ENCODE measurements at regions not wholly inside any gene's neighbourhood (a gene's known extent, or its start where the extent isn't known, plus 50 kb on each side); places are given as distances from the start of the nearest gene placed in this dataset.
A peak's percentile ranks its signal among the peaks of the same experiment; 100 is the strongest.

DNA sequence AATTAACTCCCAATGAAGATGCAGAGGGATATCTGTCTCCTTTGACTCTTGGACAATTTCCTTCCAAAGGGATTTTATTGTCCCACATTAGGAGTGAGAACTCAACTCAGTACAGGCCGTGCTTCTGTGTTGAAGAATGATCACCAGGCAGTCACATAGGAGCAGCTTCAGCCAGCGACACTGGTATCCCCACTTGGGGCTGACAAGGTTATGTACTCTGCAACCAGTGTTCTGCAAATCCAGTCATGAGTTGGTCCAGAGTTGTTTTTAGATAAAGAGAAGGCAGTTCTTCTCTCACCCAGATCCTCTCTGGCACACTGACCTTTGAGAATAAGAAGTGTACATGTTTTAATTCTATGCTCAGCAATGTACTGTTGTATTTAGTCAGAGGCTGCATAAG is 415.8 kb downstream of the SETD4 start:
- DNase-seq (ENCODE audit: low read depth) = no peak

DNA sequence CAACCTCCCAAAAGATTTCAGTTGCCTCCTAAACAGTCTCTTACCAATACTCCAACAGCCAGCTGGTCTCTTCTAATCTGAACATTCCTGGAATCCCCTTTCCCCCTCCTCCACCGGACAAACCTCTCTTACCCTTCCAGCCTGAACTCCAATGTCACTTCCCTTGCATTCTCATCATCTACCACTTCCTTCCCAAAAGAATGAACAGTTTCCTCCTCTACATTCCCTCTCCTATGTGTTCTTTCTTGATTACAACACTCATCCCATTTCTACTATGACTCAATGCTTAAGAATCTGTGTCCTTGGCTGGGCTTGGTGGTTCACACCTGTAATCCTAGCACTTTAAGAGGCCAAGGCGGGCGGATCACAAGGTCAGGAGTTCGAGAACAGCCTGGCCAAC is 417.1 kb downstream of the SETD4 start:
- DNase-seq (ENCODE audit: low read depth) = peak; percentile 21

DNA sequence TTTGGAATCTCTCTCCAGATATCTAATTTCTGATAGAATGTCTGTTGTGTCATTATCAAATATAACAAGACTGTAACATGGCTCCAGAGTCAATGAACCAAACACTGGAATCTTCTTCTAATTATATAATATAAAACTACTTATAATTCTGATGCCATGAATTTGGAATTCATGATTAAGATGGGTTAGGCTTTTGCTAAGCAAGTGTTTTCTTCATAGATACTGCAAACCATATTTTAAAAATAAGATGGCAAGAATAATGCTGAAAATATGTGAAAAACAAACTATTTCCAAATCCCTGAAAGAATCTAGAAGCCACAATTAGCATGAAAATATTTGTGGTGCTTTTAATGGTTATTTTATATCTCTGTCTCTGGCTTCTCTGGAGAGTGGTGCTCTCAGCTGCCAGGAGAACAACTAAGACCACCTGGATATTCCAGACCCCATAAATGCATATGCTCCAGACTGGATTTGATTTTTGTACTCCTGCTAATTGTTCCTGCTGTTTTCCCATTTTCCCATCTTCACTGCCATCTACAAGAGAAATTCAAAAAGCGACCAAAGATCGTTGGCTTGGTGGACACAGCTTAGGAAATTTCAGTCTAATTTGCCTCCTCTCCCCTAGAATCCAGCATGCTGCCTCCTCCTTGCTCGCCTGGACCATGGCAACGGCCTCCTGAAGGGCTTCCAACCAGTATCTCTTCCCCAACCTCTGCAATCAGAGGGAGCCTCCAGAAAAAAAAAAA is 418.9 kb downstream of the SETD4 start:
- peak; percentile 75 for DNase-seq (ENCODE audit: low read depth)

DNA sequence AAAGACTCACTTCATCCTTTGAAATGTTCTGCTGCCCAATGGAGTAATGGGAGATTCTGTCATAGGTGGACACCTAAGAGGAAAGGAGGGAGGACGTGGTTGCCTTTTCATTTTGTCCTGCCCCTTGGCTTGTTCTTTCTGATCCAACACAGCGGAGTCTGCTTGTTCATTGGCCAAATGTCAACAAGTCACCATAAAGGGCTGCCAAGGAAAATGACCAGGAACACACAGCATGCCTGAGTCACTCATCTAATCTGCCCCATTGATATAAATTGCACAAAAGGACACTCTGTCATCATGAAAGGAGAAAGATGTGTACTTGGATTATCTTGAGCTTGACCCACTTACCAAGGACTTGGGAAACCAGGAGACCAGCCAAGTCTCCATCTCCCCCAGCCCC is 422.9 kb downstream of the SETD4 start:
- DNase-seq (ENCODE audit: low read depth) = peak; percentile 65

DNA sequence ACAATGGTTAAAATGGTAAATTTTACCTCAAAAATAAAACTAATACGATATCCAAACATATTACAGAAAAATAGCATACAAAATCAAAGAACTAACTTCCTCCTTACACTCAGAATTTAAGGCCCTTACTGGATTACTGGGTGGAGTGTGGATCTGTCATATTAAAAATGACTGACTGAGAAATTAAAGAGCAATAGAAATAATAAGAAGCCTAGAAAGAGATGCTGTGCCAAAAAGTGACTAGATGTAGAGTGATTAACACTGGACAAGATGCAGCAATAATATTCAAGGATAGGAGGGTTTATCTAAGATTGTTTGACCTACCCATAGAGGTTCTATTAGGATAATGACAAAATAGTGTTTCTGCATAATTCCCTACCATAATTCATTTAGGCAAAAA is 424.3 kb downstream of the SETD4 start:
- DNase-seq (ENCODE audit: low read depth) = no peak

DNA sequence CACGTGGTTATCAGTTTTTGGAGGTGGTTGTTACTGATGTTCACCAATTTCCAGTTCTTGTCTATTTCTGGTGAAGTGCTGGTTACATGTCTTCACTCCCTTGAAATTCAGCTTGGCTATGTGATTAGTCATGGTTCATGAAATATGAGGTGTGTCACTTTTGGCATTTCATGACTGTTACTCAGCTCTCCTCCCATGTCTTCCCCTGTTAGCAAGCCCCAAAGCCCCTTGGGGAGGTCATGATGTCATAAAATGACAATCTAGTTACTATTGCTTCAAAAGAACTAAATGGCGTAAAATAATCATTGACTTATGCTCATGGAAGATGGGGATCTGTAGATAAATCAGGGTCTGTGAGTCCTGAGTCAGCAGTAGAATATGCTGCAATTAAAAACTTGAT is 425.1 kb downstream of the SETD4 start:
- peak; percentile 65 for DNase-seq (ENCODE audit: low read depth)

DNA sequence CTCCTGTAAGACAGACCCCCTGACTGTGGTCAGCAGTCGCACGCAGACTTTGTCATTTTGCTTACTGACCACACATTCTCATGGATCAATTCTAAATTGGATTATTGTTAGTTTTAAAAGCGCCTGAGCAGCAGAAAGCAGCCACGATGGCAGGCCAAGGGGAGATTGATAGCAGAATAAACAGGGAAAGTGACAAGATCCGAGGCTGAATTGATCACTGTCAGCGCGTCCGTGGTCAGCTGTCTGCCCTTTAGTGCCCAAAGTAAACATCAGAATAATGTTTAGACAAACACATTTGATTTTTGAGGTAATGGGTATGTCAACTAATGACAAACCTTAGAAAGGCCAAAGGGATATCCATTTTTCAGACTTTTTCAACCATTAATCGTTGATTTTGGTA is 426.8 kb downstream of the SETD4 start:
- no peak for DNase-seq (ENCODE audit: low read depth)

DNA sequence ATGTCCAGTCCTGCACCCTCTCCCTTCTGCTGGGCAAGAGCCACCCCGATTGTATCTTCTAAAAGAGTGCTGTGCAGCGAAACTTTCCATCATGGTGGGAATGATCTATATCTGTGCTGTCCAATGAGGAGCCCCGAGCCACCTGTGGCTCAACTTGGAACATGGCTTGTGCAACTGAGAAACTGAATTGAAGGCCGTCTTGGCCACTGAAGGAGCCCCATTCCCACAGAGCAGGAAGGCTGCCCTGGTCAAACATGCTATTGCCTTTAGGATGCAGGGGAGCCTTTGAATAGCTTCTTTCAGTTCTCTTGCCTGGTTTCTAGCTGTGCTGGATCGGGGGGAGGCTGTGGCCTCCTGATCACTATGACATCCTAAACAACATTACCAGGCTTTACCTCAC is 427.6 kb downstream of the SETD4 start:
- DNase-seq (ENCODE audit: low read depth) = no peak

DNA sequence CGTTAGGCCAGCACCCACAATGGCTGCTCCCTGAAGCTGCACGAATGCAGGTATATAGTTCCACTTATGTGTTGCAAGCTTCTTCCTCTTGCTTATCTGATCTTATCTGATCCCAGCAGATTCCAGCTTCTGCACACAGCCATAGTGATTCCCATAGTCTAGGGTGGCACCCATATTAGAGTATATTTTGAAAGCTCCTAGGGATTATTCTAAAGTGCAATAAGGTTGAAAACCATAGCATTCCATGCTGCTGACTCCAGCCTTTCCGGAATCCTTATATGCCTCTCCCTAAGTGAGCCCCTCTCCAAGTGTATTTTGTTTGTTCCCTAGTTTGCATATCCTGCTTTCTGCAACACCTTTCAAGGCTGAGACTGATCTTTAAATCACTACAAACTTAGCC is 432.0 kb downstream of the SETD4 start:
- no peak for DNase-seq (ENCODE audit: low read depth)

DNA sequence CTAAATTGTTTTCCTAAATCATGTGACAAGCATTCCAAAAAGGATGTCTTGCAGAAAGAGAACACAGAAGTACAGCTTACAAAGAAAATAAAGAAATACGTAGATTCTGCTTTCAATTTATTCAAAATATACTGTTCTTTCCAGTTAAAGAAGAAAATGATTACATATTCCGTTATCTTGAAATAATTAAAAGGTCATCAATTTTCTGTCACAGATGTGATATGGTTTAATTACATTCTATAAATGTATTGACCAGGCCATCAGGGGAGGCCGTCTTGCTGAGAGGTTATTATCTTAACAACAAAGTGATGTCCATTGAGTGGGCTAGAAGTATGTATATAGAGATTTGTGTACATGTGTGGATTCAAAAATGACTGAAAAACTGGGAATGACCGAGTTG is 432.9 kb downstream of the SETD4 start:
- DNase-seq (ENCODE audit: low read depth) = no peak

DNA sequence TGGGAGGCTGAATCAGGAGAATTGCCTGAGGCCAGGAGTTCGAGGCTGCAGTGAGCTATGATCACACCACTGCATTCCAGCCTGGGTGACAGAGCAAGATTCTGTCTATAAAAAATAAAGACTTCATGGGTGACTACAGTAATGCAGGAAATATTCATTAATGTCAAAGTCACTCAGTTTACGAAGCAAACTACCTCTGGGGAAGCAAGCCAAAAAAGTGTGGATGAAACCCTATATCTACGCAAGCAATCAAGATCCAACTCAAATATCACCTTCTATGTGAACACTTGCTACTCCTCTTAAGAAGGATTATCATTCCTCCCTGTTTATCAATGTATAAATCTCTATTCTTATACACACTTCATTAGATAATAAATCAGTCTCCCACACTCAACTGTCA is 434.8 kb downstream of the SETD4 start:
- DNase-seq (ENCODE audit: low read depth) = no peak

DNA sequence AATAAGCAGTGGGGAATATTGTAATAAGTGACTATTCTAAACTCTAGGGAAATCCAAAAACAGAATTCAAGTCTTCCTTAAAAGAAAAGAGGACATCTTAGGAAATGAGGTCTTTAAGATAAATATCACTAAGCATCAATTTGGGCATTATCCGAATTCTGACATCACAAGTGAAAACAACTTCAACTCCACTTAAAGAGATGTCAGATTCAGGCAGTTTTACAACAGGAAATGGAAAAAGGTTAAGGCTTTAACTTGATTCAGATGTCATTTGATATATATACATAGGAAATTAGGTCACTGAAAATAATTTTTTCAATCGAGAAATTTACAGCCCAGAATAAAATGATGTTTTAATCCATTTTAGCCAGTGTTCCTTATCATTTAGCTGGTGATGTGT is 435.4 kb downstream of the SETD4 start:
- DNase-seq (ENCODE audit: low read depth) = no peak

DNA sequence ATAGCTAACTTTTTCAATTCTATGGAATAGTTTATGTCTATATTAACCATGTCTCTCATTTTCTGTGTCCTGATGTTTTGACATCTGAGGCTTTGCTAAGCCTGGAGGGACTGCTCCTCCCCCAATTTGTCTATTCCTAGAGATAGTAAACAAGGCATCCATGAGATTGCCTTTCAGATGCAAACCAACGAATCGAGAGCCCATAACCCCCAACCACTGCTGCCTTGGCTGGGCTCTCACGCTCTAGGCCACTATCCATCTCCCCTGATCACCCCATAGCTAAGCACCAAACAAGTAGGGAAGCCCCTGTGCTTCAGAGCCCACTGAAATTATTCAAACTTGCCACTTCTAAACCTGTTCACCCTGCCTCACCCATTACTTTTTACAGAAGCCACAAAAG is 437.7 kb downstream of the SETD4 start:
- no peak for DNase-seq (ENCODE audit: low read depth)

DNA sequence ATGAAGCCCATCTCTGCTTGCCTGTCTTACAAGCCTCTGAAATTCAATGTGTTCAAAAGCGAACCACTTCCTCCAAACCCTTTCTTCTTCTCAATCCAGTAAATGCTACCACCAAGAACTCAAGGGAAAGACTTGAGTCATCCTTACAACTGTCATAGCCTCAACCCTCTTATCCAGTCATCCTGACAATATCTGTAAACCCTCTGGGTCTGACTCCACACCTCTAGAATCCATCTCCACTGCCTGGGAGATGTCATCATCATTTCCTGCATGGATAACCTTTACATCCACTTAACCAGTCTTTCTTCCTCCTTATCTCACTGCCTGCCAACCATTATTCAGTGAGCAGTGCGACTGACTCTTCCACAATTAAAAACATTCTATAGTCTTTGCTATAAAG is 441.1 kb downstream of the SETD4 start:
- DNase-seq (ENCODE audit: low read depth) = no peak

DNA sequence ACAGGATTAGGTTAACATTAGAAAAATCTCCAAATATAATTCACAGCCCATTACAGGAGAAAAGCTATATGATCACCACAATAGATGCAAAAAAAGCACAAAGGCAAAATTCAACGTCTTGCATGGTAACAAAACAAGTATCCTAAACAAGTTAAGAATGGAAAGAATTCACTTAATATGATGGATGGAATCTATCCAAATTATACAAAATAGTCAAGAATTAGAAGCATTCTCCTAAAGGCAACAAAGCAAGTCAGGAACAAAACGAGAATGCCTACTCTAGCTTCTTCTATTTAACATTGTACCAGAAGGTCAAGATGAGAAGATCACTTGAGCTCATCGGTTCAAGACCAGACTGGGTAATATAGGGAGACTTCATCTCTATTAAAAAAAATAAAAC is 442.8 kb downstream of the SETD4 start:
- DNase-seq (ENCODE audit: low read depth) = peak; percentile 12

DNA sequence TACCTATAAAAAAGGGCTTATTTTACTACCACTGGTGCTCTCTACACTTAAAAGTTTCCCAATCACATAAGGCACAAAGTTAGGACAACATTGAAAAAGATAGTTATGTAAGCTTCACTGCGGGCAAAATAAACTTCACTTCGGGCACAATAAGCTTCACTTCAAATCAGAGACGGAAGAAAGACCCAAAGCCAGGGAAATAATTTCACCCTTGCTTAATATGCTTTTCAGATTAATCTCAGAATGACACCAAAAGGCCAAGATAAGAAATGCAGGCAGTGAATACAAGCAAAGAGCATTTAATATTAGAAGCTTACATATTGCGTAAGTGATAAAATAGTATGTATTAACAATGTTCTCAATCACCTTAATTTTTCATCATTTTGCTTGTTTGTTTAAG is 444.2 kb downstream of the SETD4 start:
- DNase-seq (ENCODE audit: low read depth) = peak; percentile 80

DNA sequence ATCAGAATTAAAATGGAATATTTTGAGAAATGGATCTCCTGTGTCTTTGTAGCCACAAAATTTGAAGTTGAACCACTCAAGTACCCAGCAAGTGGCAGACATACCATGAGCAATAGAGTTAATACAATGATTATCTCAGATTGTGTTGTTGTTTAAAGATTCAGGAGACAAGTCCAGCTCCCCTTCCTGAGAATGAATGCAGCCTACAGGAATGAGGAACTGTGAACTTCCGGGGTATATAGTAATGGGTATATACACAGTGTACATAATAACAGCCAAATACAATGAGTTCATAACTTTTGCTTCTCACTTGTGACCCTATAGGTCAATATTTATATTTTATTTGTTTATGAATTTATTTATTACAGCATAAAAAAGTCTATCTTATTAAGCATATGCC is 445.0 kb downstream of the SETD4 start:
- no peak for DNase-seq (ENCODE audit: low read depth)

DNA sequence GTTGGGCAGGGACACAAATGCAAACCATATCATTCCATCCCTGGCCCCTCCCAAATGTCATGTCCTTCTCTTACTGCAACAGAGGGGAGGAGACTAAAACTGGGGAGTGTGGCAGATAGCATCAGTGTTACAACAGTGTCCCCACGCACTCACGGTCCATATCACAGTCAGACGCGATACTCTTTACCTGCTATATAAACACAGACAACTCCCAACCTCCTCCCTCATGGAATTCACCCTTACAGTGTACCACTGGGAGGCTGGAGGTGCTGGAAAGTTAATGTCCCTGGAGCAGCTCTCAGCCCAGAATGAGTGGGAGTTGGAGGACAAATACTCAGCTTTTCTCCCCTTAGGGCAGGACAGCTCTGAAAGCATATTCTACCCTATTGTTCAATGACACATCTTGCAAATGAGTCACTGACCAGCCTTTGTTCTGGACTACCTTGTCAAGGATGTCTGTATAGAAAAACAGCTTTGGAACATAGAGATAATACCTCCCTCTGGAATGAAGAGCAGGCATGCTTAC is 445.9 kb downstream of the SETD4 start:
- no peak for DNase-seq (ENCODE audit: low read depth)

DNA sequence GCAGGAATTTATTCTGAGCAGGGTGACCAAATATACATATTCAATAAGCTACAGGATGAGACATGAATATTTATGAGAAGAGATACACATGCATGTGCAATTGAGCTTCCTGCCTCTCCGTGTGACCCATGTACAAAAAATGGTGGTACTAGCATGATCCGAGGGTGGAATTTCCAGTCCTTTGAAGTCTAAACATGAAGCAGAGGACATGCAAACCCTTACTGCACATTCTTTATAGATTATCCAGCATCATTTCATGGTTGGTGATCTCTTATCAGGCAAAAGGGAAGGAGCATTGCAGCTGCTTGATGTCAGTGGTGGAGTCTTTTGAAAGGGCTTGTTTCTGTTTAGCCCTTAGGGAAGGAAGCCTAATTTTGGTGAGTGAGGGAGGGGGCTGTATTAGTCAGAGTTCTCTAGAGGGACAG is 448.6 kb downstream of the SETD4 start:
- no peak for DNase-seq (ENCODE audit: low read depth)

DNA sequence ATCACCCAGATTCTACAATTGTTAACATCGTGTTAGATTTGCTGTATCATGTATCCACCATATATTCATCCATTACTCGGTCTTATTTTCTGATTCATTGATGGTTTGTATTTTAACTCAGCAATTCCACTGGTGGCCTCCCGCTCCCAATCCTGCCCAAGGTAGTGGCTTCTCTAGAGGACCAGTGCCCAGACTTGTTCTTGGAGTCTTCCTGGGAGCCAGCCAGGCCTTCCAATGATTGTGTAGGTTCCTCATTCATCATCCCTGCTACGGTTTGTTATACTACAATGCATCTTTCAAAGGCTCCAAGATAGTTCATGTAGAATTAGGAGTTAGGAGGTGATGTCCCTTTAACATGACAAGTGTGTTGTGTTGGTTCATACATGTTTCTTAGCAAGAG is 451.1 kb downstream of the SETD4 start:
- DNase-seq (ENCODE audit: low read depth) = no peak

DNA sequence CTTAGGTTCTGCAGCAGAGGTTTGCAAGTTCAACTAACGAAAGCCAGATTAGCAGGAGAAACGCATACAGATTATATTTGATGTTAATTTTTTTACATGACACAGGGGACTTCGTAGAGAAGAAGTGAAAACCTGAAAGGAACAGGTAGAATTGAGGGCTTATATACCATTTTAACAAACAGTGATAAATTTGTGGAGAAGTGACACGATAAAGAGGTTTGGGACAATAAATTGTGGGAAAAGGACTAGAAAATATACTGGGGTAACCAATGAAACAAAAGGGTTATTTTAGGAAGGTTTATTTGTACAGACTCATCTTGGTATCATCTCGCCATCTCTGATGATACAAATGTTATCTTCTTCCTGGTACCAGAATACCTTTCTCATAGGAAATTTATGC is 452.9 kb downstream of the SETD4 start:
- DNase-seq (ENCODE audit: low read depth) = no peak

DNA sequence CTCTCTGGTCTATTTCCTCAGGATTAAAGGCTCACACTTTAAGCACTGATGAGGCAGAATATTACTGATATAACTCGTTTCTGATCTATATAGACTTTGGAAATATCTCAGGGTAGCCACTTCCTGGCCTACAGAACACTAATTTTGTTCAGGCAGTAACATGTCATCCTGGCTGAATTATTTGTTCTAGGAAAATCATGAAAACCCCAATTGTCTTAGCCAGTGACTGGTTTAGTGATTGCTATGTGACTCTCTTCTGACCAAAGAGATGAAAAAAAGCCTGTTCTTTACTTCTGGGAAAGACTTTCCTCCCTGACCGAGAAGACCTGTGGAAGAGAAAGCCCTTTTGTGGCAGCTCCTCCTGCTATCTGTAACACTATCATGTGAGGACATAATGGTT is 453.7 kb downstream of the SETD4 start:
- no peak for DNase-seq (ENCODE audit: low read depth)

DNA sequence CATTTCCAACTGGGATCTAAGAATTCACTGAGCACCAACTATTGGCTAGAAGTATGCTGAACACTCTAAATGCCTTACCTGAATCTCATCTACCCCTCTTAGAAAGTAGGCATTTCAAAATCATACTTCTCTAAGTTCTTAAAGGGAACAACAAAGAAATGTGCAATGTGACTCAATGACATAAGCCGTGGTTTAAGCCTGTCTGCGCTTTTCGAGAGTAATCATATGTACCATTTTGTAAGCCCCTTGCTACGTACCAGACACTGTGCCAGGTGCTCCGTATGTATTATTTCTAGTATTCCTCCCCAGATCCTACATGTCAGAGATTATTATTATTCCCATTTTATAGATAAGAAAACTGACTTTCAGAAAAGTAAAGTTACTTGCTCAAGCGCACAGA is 454.2 kb downstream of the SETD4 start:
- no peak for DNase-seq (ENCODE audit: low read depth)

DNA sequence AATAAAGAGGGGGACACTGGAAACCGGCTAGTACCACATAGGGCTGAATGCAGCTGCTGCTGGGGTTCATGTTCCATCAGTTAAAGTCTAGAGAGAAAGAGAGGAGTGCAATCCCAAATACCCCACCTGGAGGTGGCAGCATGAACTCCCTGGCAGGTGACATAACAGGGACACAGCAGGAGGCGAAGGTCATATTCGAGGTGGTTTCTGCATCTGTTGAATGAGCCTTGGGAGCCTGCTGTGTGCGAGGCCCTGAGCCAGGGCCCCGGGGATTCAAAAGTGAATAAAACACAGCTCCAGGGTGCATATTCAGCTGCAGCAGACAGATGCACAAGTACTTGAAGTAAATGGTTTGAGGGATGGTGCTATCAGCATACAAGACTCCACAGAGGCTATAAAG is 456.8 kb downstream of the SETD4 start:
- no peak for DNase-seq (ENCODE audit: low read depth)
